ENCODE measurements at regions not wholly inside any gene's neighbourhood (a gene's known extent, or its start where the extent isn't known, plus 50 kb on each side); places are given as distances from the start of the nearest gene placed in this dataset.

GRCh38 chr2:147628971-147629421 lies 215.8 kb upstream of the ACVR2A start:
- no peak for TF ChIP-seq CTCF (IDR thresholded peaks at IDR 0.05; ENCODE audit: low read depth, low read length)
- no peaks in the 10 kb centered on the region for H3K4me1 ChIP-seq (ENCODE audit: low read depth)
- no peaks in the 10 kb centered on the region for H3K9me3 ChIP-seq (ENCODE audit: low read depth)
- no peak for DNase-seq (ENCODE audit: low read depth in 1 of 2, low spot score in 1 of 2)
- H3K4me3 ChIP-seq = no peak overlapping the region
- no peaks in the 10 kb centered on the region for H3K27me3 ChIP-seq
- H3K36me3 ChIP-seq = no peaks in the 10 kb centered on the region
- no peak overlapping the region for H3K27ac ChIP-seq

GRCh38 chr2:147623328-147623727 lies 221.5 kb upstream of the ACVR2A start:
- H3K4me1 ChIP-seq (ENCODE audit: low read depth) = no peaks in the 10 kb centered on the region
- H3K9me3 ChIP-seq (ENCODE audit: low read depth) = no peaks in the 10 kb centered on the region
- no peak overlapping the region for H3K4me3 ChIP-seq
- H3K27ac ChIP-seq = no peak overlapping the region
- no peak for DNase-seq (ENCODE audit: low read depth in 1 of 2, low spot score in 1 of 2)
- no peaks in the 10 kb centered on the region for H3K27me3 ChIP-seq
- no peak for TF ChIP-seq CTCF (IDR thresholded peaks at IDR 0.05; ENCODE audit: low read depth, low read length)
- no peaks in the 10 kb centered on the region for H3K36me3 ChIP-seq

GRCh38 chr2:147621656-147622197 lies 223.1 kb upstream of the ACVR2A start:
- no peak for TF ChIP-seq CTCF (IDR thresholded peaks at IDR 0.05; ENCODE audit: low read depth, low read length)
- no peaks in the 10 kb centered on the region for H3K4me1 ChIP-seq (ENCODE audit: low read depth)
- H3K27me3 ChIP-seq = no peaks in the 10 kb centered on the region
- no peak for DNase-seq (ENCODE audit: low read depth in 1 of 2, low spot score in 1 of 2)
- no peaks in the 10 kb centered on the region for H3K36me3 ChIP-seq
- no peaks in the 10 kb centered on the region for H3K9me3 ChIP-seq (ENCODE audit: low read depth)
- H3K27ac ChIP-seq = no peak overlapping the region
- H3K4me3 ChIP-seq = no peak overlapping the region

DNA sequence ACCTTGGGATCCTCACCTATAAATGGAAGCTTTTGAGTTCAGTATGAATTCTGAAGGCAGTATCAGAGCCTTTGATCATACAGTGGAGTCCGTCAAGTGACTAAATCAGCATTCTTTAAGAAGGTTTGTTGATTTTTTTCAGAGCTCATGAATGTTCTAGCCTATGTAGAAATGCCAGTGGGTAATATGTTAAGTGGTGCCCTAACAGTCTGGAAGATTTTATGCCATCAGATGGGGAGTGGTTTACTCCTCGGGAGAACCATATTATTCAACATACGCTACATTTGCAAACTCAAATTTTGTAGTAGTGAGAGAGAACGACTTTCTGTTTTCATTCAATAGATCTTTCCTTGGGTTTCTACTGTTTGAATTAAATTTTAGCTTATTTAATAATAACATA lies 225.0 kb upstream of the ACVR2A start:
- no peaks in the 10 kb centered on the region for H3K27me3 ChIP-seq
- no peak for DNase-seq (ENCODE audit: low read depth in 1 of 2, low spot score in 1 of 2)
- H3K4me1 ChIP-seq (ENCODE audit: low read depth) = no peaks in the 10 kb centered on the region
- no peaks in the 10 kb centered on the region for H3K9me3 ChIP-seq (ENCODE audit: low read depth)
- no peak overlapping the region for H3K4me3 ChIP-seq
- H3K27ac ChIP-seq = no peak overlapping the region
- TF ChIP-seq CTCF (IDR thresholded peaks at IDR 0.05; ENCODE audit: low read depth, low read length) = no peak
- no peaks in the 10 kb centered on the region for H3K36me3 ChIP-seq

GRCh38 chr2:147615726-147616125 lies 229.1 kb upstream of the ACVR2A start:
- peaks cover 4% of the 10 kb centered on the region for H3K4me1 ChIP-seq (ENCODE audit: low read depth)
- H3K36me3 ChIP-seq = no peaks in the 10 kb centered on the region
- H3K9me3 ChIP-seq (ENCODE audit: low read depth) = no peaks in the 10 kb centered on the region
- no peak for DNase-seq (ENCODE audit: low read depth in 1 of 2, low spot score in 1 of 2)
- H3K4me3 ChIP-seq = no peak overlapping the region
- no peak for TF ChIP-seq CTCF (IDR thresholded peaks at IDR 0.05; ENCODE audit: low read depth, low read length)
- no peak overlapping the region for H3K27ac ChIP-seq
- H3K27me3 ChIP-seq = no peaks in the 10 kb centered on the region
